ENCODE measurements at regions not wholly inside any gene's neighbourhood (a gene's known extent, or its start where the extent isn't known, plus 50 kb on each side); places are given as distances from the start of the nearest gene placed in this dataset.

DNA sequence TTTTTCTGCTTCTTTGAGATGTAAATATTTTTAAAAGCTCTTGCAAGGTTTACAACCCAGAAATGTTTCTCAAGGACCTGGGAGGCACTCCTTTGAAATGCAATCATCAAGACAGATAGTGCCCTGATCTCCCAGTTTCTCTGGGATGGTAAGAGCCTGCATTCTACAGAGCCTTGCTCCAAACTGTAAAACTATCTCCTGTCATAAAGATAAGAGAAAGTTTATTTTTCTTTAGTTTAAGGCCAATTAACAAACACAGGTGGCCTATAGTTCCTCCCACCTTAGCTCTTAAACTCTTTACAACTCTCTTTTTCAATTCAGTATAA is 1231.1 kb upstream of the NUDT12 start:
- TF ChIP-seq, protein P1, sequence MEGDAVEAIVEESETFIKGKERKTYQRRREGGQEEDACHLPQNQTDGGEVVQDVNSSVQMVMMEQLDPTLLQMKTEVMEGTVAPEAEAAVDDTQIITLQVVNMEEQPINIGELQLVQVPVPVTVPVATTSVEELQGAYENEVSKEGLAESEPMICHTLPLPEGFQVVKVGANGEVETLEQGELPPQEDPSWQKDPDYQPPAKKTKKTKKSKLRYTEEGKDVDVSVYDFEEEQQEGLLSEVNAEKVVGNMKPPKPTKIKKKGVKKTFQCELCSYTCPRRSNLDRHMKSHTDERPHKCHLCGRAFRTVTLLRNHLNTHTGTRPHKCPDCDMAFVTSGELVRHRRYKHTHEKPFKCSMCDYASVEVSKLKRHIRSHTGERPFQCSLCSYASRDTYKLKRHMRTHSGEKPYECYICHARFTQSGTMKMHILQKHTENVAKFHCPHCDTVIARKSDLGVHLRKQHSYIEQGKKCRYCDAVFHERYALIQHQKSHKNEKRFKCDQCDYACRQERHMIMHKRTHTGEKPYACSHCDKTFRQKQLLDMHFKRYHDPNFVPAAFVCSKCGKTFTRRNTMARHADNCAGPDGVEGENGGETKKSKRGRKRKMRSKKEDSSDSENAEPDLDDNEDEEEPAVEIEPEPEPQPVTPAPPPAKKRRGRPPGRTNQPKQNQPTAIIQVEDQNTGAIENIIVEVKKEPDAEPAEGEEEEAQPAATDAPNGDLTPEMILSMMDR (conservative IDR thresholded peaks at IDR 0.05), result no peak
- no peak overlapping the region for H2BK120ac ChIP-seq (ENCODE audit: low read depth, low read length, poor library complexity, severe bottlenecking)
- no peak overlapping the region for H3K23ac ChIP-seq (ENCODE audit: insufficient read length, low read depth, low read length)
- no peak for DNase-seq
- no peak overlapping the region for H4K91ac ChIP-seq (ENCODE audit: insufficient read length, low read depth, low read length)
- H4K20me1 ChIP-seq (ENCODE audit: control insufficient read depth, insufficient read depth, insufficient read length), result no peaks in the 10 kb centered on the region
- no peak overlapping the region for H3K18ac ChIP-seq (ENCODE audit: insufficient read length, low read depth, low read length)
- H3K9ac ChIP-seq (ENCODE audit: extremely low read depth, insufficient read length, low read length), result no peak overlapping the region
- no peaks in the 10 kb centered on the region for H3K27me3 ChIP-seq (ENCODE audit: insufficient read depth, low read length)
- H3K9me3 Mint-ChIP-seq, result peaks cover 3 to 5% of the 10 kb centered on the region in 2 experiments; a peak in 3 of 5 replicates
- no peak overlapping the region for H2BK12ac ChIP-seq (ENCODE audit: insufficient read length, low read depth, low read length)
- H2BK20ac ChIP-seq (ENCODE audit: low read depth, low read length, poor library complexity, severe bottlenecking), result no peak overlapping the region
- H3K9me3 ChIP-seq (ENCODE audit: control insufficient read depth, low read depth, low read length), result no peaks in the 10 kb centered on the region
- H3K4ac ChIP-seq (ENCODE audit: low read depth, low read length), result no peak overlapping the region
- no peak overlapping the region for H4K5ac ChIP-seq (ENCODE audit: insufficient read length, low read depth, low read length)
- no peak overlapping the region for H2BK15ac ChIP-seq (ENCODE audit: low read depth, low read length)
- H3K14ac ChIP-seq (ENCODE audit: insufficient read depth, low read length), result no peak overlapping the region
- H3K36me3 Mint-ChIP-seq (ENCODE audit: insufficient read depth in 1 of 3, low read depth in 3 of 3), result peaks cover 0 to 9% (median 0%) of the 10 kb centered on the region in 3 experiments; a peak in 1 of 7 replicates
- H3K4me1 ChIP-seq (ENCODE audit: insufficient read depth, low read length), result no peaks in the 10 kb centered on the region
- no peak overlapping the region for H3K27ac ChIP-seq (ENCODE audit: insufficient read length, low read depth, low read length)
- H2AFZ ChIP-seq (ENCODE audit: low read length), result no peak overlapping the region
- no peak overlapping the region for H2AK5ac ChIP-seq (ENCODE audit: insufficient read length, low read length)
- H3K79me1 ChIP-seq (ENCODE audit: insufficient read depth, low read depth, low read length, poor library complexity, severe bottlenecking), result no peaks in the 10 kb centered on the region
- H4K8ac ChIP-seq (replicated peaks; ENCODE audit: insufficient read length, low read depth, low read length), result no peak overlapping the region
- H3K27ac Mint-ChIP-seq, result no peak overlapping the region
- H2BK5ac ChIP-seq (ENCODE audit: insufficient read length, low read length), result no peak overlapping the region
- H3T11ph ChIP-seq (ENCODE audit: low read length), result no peak overlapping the region
- H3K4me3 Mint-ChIP-seq, result no peak overlapping the region
- H3K4me2 ChIP-seq (ENCODE audit: insufficient read depth, insufficient read length, low read length), result no peak overlapping the region
- H3K79me2 ChIP-seq (ENCODE audit: insufficient read depth, low read length), result no peaks in the 10 kb centered on the region
- H3K56ac ChIP-seq (ENCODE audit: insufficient read length, low read depth, low read length), result no peak overlapping the region
- H3K27me3 Mint-ChIP-seq (ENCODE audit: low read depth), result peaks cover 21% of the 10 kb centered on the region
- H3K23me2 ChIP-seq (ENCODE audit: insufficient read length, low read depth, low read length, poor library complexity, severe bottlenecking), result no peaks in the 10 kb centered on the region
- H3K4me1 Mint-ChIP-seq, result peaks cover 6 to 7% of the 10 kb centered on the region in 2 experiments
